Sigmoid colon (tissue), 6 donors: ENCODE measurements at regions not wholly inside any gene's neighbourhood (a gene's known extent, or its start where the extent isn't known, plus 50 kb on each side); places are given as distances from the start of the nearest gene placed in this dataset.

ENCODE experiments used
- DNase-seq: peaks from one replicate; pipeline ENCODE4 v3.0.0-alpha.2; 2019
- H3K27ac ChIP-seq, 4 donors: fragments of 200-600 bp; sonication (generic); one replicate each; pipeline ENCODE4 v1.5.1; 2016 to 2019; ENCODE audit warnings: mild to moderate bottlenecking in 1 of 4
- H3K27me3 ChIP-seq, 3 donors: fragments of 200-600 bp; sonication (generic); one replicate each; pipeline ENCODE4 v1.5.1; 2019; ENCODE audit warnings: mild to moderate bottlenecking in 1 of 3
- H3K36me3 ChIP-seq, 4 donors: fragments of 200-600 bp; sonication (generic); one replicate each; pipeline ENCODE4 v1.5.1; 2016 to 2019
- H3K4me1 ChIP-seq, 4 donors: fragments of 200-600 bp; sonication (generic); one replicate each; pipeline ENCODE4 v1.5.1; 2017 to 2019
- H3K4me3 ChIP-seq, 4 donors: fragments of 200-600 bp; sonication (generic); one replicate each; pipeline ENCODE4 v1.5.1; 2017 to 2019; ENCODE audit warnings: mild to moderate bottlenecking in 2 of 4, moderate library complexity in 1 of 4
- H3K9me3 ChIP-seq, 4 donors: fragments of 200-600 bp in 3 of 4; sonication (generic) in 3 of 4; one replicate each; pipeline versions ENCODE4 v1.5.1 to v1.6.1; 2013 to 2019
- CTCF ChIP-seq, 4 experiments: fragments of 450-650 bp in 3 of 4; fragments of 200-600 bp in 1 of 4; IDR thresholded peaks; one replicate each; pipeline ENCODE4 v1.5.1; 2016 to 2019; ENCODE audit warnings: antibody characterized with exemption in 4 of 4, mild to moderate bottlenecking in 3 of 4, moderate library complexity in 2 of 4
- EP300 ChIP-seq, 4 donors: sonication (generic); formaldehyde crosslinking; IDR thresholded peaks; one replicate each; pipeline ENCODE4 v1.6.1; 2017; ENCODE audit warnings: antibody characterized with exemption in 4 of 4
- POLR2A ChIP-seq, 2 donors: fragments of 450-650 bp; IDR thresholded peaks; one replicate each; pipeline ENCODE4 v1.6.1; 2016; ENCODE audit warnings: antibody characterized with exemption in 2 of 2, mild to moderate bottlenecking in 2 of 2, moderate library complexity in 2 of 2
- POLR2AphosphoS5 ChIP-seq, 4 donors: sonication (generic); formaldehyde crosslinking; IDR thresholded peaks; one replicate each; pipeline ENCODE4 v1.6.1; 2017; ENCODE audit warnings: antibody characterized with exemption in 4 of 4
- WGBS, 2 donors: extraction: QIAGEN DNeasy Blood & Tissue Kit; methylation state at CpG; one replicate each; pipeline ENCODE4 v1.1.7; 2013; 5-methylcytosine and 5-hydroxymethylcytosine counted together
- intact Hi-C: fragments of 100-400 bp; cut with DNase I; formaldehyde crosslinking; loops from one replicate; pipeline ENCODE4 v1.15.1; 2023
- donor health status: healthy with polysubstance abuse.
- donor health status: healthy.

- 77 to 87% methylated on average over 3 of the region's 3 CpGs for WGBS, 2 donors
- H3K27me3 ChIP-seq, result no peaks in the 10 kb centered on the region
Measured at GRCh38 chr12:106000382-106001104, 138.2 kb downstream of the NUAK1 start.

GRCh38 chr12:106001105-106001836 is 137.5 kb downstream of the NUAK1 start:
- H3K4me1 ChIP-seq, result no peaks in the 10 kb centered on the region
- WGBS, 2 donors, result 42 to 66% methylated on average over 2 of the region's 2 CpGs
- H3K4me3 ChIP-seq, result no peak overlapping the region

More at GRCh38 chr12:106000382-106001104, 138.2 kb downstream of the NUAK1 start:
- DNase-seq, result no peak
- no peaks in the 10 kb centered on the region for H3K36me3 ChIP-seq
- TF ChIP-seq POLR2A (IDR thresholded peaks at IDR 0.05) (no peak), CTCF (IDR thresholded peaks at IDR 0.05) (no peak), EP300 (IDR thresholded peaks at IDR 0.05) (no peak), POLR2AphosphoS5 (IDR thresholded peaks at IDR 0.05) (no peak)
- no peaks in the 10 kb centered on the region for H3K4me1 ChIP-seq
- no peaks in the 10 kb centered on the region for H3K9me3 ChIP-seq
- no peak overlapping the region for H3K4me3 ChIP-seq
- no peak overlapping the region for H3K27ac ChIP-seq
- intact Hi-C loops, result no loop called here

GRCh38 chr12:106001837-106002218 is 136.9 kb downstream of the NUAK1 start:
- no peak for TF ChIP-seq CTCF (IDR thresholded peaks at IDR 0.05)
- TF ChIP-seq POLR2AphosphoS5 (IDR thresholded peaks at IDR 0.05), result no peak
- TF ChIP-seq POLR2A (IDR thresholded peaks at IDR 0.05), result no peak
- TF ChIP-seq EP300 (IDR thresholded peaks at IDR 0.05), result no peak
- H3K27me3 ChIP-seq, result no peaks in the 10 kb centered on the region
- intact Hi-C loops, result no loop called here
- no peaks in the 10 kb centered on the region for H3K4me1 ChIP-seq
- no peak overlapping the region for H3K27ac ChIP-seq
- no peak overlapping the region for H3K4me3 ChIP-seq
- no peak for DNase-seq
- H3K36me3 ChIP-seq, result no peaks in the 10 kb centered on the region
- H3K9me3 ChIP-seq, result no peaks in the 10 kb centered on the region
- WGBS, 2 donors, result 68 to 78% methylated on average over 3 of the region's 3 CpGs

More at GRCh38 chr12:106001105-106001836, 137.5 kb downstream of the NUAK1 start:
- no peaks in the 10 kb centered on the region for H3K36me3 ChIP-seq
- DNase-seq, result no peak
- intact Hi-C loops, result no loop called here
- TF ChIP-seq POLR2A (IDR thresholded peaks at IDR 0.05) (no peak), POLR2AphosphoS5 (IDR thresholded peaks at IDR 0.05) (no peak), EP300 (IDR thresholded peaks at IDR 0.05) (no peak), CTCF (IDR thresholded peaks at IDR 0.05) (no peak)
- H3K9me3 ChIP-seq, result no peaks in the 10 kb centered on the region
- H3K27me3 ChIP-seq, result no peaks in the 10 kb centered on the region
- no peak overlapping the region for H3K27ac ChIP-seq

GRCh38 chr12:106003297-106003696 is 135.5 kb downstream of the NUAK1 start:
- no peak overlapping the region for H3K27ac ChIP-seq

GRCh38 chr12:106004289-106004688 is 134.5 kb downstream of the NUAK1 start:
- DNase-seq, result no peak
- Histone ChIP-seq H3K27me3 (no peaks in the 10 kb centered on the region), H3K36me3 (no peaks in the 10 kb centered on the region), H3K9me3 (no peaks in the 10 kb centered on the region), H3K4me1 (no peaks in the 10 kb centered on the region), H3K27ac (no peak overlapping the region), H3K4me3 (no peak overlapping the region)
- TF ChIP-seq POLR2A (IDR thresholded peaks at IDR 0.05) (no peak), CTCF (IDR thresholded peaks at IDR 0.05) (no peak), POLR2AphosphoS5 (IDR thresholded peaks at IDR 0.05) (no peak), EP300 (IDR thresholded peaks at IDR 0.05) (no peak)
- intact Hi-C loops, result no loop called here

More at GRCh38 chr12:106003297-106003696, 135.5 kb downstream of the NUAK1 start:
- no peak for DNase-seq
- Histone ChIP-seq H3K4me1 (no peaks in the 10 kb centered on the region), H3K4me3 (no peak overlapping the region), H3K27me3 (no peaks in the 10 kb centered on the region), H3K9me3 (no peaks in the 10 kb centered on the region), H3K36me3 (no peaks in the 10 kb centered on the region)
- 62 to 79% methylated on average over 3 of the region's 3 CpGs for WGBS, 2 donors
- TF ChIP-seq POLR2AphosphoS5 (IDR thresholded peaks at IDR 0.05) (no peak), EP300 (IDR thresholded peaks at IDR 0.05) (no peak)
- intact Hi-C loops, result no loop called here
